HG02870 (cell line): ENCODE measurements at regions not wholly inside any gene's neighbourhood (a gene's known extent, or its start where the extent isn't known, plus 50 kb on each side); places are given as distances from the start of the nearest gene placed in this dataset.

Source experiments
- ATAC-seq: cut with Tn5 transposase; IDR thresholded peaks from one replicate; pipeline ENCODE4 v1.9.1; 2021; ENCODE audit warnings: mild to moderate bottlenecking, moderate library complexity; ENCODE audit not compliant: unreplicated experiment

DNA sequence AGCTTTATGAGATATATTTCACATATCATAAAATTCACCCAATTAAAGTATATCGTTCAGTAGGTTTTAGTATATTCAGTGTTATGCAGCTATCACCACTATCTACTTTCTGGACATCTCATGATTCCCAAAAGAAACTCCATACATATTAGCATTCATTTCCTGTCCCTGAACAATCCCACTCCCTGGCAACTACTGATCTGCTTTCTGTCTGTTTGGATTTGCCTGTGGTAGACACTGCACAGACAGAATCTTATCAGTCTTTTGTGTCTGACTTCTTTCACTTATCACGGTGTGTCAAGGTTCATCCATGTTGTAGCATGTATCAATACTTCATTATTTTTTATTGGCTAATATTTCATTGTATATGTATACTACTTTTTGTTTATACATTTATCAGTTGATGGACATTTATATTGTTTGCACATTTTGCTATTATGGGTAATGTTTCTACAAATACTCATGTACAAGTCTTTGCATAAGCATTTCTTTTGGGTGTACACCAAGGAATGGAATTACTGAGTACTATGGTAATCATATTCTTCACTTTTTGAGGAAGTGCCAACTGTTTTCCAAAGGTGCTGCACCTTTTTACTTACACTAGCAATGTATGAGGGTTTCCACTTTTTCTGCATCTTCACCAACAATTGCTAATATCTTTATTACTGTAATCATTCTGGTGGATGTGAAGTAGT is 373.9 kb downstream of the AASDHPPT start:
- no peak for ATAC-seq

DNA sequence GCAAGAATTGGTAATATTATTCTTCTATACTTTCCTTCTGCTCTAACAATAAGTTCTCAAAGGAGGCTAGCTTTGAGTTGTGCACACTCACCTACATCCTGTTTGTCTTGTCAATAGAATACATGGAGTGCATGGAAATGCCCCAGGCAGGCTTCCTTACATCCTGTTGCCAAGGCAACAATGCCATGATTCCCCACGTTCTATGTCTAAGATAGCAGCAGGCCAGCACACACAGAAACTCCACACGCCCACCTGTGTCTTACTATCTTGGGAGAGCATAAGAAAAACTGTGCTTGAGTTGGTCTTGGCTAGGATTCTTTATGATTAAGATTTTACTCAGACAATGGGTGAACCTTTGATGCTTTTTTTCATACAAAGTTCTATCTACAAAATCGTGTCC is 379.2 kb downstream of the AASDHPPT start:
- no peak for ATAC-seq

DNA sequence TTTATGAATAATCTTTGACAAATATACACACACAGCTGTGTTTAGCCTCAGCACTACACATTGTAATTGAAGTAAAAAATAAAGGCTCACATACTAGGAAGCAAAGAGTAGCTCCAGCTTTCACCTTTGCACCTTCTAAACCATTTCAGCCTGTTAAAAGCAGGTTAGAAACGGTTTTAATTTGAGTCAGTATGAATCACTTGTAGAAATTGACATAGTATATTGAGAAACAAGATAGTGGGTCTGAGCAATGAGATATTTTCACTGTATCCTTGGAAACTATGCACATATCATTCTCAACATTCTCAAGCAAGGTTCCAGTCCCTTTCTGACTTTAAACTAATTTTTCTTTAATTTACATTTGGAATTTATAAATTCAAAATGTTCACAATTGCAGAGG is 380.3 kb downstream of the AASDHPPT start:
- no peak for ATAC-seq

DNA sequence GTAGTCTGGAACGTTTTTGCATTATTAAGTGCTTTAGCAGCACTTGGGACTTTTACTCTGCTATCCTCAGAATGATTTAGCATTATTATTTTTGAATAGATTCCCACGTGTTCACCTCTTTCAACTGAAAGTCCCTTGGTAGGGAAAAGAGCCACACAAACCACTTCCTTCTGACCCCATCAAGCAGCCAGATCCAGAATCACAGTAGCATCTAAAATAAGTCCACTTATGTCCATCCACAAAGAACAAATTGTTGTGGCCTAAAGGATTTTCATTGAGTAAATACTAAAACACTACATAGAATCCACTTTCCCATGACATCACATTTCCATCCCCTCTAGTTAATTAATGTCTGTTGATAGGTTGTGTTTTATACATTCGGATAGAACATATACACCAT is 381.7 kb downstream of the AASDHPPT start:
- no peak for ATAC-seq

DNA sequence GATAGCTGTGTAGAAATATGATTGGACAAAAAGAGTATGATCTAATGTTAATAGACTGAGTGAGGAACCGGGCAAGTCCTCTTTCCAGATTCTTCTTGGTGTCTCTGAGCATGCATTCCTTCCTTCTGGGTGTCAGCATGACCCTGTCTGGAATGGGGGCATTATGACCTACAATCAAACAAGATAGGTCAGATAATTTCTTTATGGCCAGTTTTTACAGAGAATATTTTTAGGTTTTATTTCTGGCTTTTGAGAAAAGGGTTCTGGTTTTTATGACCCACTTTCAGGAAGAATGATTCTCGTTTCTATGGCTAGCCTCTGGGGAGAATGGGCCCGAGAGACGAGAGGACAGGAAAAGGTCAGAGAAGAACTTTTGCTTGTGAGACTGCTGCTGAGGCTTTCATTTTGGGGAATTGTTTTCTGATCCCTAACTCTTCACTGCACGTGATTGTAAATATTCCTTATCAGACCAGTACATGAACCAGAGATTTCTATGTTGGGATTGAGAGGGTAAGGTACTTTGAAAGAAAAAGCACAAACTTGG is 383.8 kb downstream of the AASDHPPT start:
- no peak for ATAC-seq

DNA sequence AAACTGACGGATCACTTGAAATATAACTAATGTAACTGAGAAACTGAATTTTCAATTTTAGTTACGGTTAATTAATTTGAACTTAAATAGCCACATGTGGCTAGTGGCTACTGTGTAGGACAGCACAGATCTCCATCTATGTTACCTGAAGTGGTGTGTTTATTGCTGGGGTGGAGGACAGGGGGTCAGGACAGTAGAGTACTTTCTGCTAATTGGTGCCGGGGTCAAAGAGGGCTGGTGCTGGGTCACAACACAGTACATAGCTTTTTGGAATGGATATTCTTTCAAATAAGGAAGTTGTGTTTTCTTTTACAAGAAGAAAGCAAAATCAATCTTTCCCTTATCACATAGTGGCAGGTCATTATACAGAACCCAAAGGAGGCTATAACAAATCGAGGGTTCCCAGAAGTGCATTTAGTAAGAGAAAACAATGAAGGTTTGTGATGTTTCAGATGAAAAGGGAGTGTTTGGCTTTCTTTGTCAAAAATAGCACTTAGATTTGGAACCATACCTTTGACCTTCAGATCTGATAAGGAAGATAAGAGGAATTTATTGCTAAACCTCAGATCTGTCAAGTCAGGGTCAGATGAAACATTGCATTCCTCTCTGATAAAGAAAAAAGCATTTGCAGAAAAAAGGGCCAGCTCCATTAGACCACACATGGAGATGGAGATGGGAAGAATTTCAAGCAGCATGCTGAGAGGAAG is 384.5 kb downstream of the AASDHPPT start:
- no peak for ATAC-seq

DNA sequence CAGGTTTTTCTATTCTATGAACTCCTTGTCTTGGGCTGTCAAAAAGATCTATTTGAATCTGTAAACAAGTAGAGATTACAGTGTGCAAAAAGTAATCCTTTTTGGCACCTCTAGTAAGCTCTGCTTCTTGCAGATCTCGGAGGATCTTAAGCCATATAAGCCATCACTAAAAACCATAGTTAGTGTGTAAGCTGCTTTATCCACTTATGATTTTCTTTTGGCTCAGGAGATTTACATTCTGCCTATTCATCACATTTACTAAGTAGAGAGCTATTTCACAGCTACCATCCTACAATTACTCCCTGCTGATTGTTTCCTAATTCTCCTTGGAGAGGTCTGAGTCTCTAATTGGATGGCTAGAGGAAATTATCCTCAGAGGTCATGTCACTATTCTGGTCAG is 385.7 kb downstream of the AASDHPPT start:
- ATAC-seq = no peak

DNA sequence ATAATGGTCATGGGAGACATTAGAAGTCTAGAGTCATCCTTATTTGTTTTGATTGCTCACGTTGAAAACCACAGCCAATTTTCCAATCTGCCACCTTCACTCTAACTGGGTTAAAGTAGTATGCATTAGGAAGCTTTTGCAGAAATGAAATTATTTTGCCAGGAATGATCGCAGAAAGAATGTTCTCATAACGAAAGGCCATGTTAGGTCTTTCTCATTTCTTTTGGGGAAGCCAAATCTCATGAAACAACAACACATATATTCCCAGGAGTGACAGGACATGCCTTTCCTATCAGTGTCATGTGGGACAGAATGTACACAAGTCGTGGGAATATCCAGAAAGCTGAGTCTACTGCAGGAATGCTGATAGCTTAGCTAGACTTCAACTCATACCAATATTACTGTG is 386.3 kb downstream of the AASDHPPT start:
- ATAC-seq = no peak

DNA sequence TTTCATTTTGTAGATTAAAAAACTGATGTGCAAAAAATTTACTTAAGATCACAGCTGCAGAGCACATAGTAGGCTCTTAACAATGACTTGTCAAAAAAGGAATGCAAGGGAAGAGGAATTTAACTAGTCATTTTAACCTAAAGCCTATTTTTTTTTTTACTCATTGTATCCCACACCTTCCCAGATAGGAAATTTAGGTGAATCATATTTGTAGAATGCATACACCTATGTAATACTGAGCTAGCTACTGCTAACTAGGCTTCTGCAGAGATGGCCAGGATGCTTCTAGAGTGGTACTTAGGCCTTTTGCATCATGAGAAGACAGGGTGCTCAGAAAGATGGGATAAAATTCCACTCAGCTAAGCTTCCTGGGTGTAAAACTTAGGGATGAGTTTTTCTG is 387.3 kb downstream of the AASDHPPT start:
- ATAC-seq = no peak

DNA sequence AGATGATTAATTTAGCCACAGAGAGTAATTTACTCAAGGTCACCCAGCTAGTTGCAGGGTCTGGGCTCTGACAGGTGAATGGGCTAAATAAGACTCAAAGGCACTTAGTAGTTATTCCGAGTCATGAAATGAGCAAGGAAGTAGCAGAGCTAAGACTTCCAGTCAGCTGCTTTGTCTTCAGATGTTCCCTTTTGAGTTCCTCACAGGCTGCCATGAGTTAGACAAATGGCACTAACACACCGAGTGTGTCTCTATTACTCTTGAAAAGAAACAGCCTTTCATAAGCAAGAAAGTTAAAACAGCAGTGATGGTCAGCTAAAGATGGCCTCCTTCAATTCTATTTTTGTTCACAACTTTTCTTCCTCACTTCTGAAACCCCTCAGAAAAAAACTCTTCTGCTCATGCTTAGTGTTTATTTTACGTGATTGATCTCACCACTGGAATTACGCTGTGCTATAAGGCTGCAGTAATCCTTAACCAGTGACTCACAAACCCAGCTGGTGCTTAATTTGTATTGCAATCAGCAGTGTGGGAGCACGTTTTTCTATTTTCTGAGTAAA is 389.1 kb downstream of the AASDHPPT start:
- ATAC-seq = no peak

DNA sequence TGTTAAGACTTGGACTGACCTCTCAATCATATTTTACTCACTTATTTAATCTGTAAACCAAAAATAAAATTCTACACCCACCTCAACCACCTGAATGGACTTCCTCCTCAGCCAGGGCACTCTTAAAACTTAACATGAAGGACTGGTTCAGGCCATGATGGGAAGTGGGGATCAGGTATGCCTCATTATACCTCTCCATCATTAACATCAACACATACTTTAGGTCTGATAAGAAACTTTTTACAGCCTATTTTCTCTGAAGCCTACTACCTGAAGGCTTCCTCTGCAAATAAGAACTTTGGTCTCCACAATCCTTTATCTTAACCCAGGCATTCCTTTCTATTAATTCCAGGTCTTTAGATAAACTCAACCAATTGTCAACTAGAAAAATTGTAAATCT is 390.0 kb downstream of the AASDHPPT start:
- ATAC-seq = no peak

DNA sequence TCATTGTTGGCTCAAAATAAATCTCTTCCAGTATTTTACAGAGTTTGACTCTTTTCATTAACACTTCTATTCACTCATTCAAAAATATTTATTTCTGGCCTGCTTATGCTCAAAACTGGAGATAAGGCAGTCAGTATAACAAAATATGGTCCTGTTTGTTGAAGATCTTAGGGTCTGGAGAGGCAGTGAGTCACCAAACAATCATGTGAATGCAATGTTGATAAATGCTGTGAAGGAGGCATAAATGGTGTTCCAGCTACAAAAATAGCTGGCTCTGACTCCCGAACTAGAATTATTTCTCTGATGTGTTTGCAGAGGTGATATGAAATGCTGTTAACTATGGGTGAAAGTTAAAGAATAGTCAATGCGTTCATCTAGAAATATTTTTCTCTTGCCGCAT is 390.6 kb downstream of the AASDHPPT start:
- ATAC-seq = no peak

DNA sequence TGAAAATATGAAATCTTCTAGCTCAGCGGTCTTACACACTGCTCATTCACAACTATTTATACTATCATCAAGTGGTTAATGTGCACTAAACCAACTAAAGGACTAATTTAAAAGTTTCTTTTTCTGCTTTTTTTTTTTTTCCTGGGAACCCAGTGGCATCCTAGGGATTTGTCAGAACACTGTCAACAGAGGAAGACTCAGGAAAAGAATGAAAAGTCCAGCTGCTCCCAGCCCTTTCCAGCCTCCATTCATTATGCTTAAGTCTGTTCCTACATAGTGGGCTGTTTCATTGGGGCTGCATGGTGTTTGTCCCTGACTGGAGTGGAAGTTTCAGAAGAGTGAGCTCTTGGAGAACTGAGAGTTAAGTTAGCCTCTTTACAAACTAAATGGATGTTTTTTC is 391.1 kb downstream of the AASDHPPT start:
- no peak for ATAC-seq

DNA sequence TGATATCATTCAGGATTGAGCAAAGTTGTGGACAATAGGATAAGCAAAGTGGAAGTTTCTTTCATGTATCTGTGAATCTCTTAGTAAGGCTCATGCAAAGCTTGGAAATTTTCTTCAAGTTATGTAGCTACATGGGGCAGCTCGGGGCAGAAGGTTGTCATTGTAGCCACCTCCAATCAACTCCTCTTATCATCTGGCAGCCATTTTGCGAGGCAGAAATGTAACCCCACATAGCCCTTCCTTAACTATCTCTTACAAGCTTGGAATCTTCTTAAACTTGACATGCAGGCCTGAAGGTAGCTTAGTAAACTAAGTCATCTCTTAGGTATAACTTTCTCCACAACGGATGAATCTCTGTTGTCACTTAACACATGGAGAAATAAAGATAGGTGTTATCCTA is 392.8 kb downstream of the AASDHPPT start:
- ATAC-seq = no peak

DNA sequence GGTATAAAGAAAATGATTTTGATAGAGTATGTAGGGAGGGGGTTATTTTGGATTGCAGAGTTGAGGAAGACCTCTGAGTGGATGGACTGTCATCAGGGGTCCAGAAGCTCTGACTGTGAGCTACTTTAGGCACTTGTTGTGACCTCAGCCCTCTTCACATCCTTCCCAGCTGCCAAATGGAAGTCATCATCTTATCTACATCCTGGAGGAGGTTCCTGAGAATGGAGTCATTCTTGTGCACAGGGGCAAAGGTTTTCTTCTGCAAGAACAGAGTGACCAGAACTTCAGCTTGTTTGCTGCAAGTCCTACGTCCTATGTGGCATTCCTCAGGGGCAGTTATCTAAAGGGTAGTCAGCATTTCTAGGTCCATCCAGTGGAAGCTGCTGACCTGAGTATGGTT is 393.8 kb downstream of the AASDHPPT start:
- ATAC-seq = no peak

DNA sequence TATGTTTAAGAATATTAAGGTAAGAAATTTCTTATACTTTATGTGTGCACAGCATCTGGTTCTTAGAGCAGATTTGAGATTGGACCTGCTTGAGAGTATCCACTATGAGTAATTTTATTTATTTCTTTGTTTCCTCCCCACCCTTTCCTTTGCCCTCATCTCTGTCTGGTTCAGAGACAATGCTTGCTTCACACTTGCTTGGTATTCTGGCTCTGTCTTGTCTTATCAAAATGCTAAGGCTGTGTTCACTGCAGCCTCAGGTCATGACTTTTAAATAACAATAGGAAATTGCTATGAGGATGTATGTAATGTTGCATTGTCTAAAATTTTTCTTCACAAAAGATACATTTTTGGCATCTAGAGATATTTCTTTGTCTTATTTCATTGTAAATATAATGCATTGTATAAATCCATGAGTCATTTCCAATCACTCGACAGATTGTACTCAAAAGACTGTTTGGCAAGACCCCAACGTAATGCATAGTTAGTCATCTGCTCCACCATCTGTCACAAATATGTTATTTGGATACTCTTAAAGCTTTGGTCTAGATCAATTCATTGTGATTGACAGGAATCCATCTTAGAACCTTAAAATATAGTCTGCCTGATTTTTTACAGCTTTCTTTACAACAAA is 395.7 kb downstream of the AASDHPPT start:
- no peak for ATAC-seq

DNA sequence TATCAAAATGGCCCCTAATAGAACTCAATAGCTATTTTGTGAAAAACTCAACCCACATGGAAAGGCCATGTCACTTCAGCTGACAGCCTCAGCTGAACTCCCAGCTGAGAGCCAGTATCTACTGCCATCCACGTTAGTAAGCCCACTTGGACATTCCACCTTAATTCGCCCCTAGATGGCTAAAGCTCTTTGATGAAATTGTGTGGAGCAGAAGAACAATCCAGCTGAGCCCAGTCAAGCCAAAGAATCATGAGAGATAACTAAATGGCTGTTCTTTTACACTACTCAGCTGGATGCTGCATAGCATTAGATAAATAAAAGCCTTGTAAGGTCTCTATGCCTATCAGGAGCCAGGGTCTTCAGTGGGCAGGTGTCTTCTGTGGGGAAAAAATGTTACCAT is 396.8 kb downstream of the AASDHPPT start:
- ATAC-seq = no peak

DNA sequence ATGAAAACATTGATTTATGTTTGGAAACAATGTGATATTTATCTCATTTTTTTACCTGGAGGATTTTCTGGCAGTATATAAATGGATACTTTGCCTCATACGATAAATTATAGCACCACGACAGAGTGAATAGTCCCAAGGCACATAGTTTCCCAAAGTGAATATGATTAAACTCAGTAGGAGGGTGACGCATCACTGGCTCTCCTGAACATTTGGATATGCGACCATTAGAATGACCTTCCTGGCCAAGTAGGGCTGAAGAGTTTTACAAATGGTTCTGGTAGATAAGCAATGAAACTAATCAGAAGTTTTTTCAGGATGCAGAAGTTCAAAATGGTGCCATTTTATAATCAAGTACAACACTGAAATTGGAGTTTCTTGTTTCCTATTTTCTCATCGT is 397.7 kb downstream of the AASDHPPT start:
- ATAC-seq = no peak

DNA sequence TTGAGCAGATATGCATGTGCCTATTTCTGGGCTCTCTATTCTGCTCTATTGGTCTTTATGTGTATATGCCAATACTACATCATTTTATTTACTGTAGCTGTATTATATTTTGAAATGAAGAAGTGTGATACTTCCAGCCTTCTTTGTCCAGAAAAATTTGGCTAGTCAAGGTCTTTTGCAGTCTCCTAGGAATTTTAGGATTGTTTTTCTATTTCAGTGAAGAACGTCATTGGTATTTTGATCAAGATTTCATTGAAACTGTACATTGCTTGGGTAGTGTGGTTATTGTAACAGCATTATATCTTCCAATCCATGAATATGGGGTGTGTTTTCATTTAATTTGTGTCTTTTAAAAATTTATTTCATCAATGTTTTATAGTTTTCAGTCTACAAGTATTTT is 400.3 kb downstream of the AASDHPPT start:
- ATAC-seq = no peak

DNA sequence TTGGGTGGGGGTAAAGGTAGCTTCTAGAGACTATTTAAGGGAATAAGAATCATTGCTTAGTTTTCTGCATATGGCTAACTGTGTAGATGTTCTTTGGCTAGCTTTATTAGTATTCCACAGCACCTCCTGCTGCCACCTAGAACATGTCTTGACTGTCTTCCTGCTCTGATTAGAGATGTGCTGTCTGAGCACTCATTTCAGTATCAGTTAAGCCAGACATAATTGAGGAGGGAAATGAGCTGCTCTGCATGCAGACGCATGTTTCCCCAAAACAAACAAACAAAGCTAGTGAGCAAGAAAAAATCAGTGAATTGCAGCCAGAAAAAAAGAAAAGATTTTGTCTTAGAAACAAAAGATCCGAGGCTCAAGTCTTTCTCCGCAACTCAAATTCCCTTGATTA is 402.2 kb downstream of the AASDHPPT start:
- no peak for ATAC-seq

DNA sequence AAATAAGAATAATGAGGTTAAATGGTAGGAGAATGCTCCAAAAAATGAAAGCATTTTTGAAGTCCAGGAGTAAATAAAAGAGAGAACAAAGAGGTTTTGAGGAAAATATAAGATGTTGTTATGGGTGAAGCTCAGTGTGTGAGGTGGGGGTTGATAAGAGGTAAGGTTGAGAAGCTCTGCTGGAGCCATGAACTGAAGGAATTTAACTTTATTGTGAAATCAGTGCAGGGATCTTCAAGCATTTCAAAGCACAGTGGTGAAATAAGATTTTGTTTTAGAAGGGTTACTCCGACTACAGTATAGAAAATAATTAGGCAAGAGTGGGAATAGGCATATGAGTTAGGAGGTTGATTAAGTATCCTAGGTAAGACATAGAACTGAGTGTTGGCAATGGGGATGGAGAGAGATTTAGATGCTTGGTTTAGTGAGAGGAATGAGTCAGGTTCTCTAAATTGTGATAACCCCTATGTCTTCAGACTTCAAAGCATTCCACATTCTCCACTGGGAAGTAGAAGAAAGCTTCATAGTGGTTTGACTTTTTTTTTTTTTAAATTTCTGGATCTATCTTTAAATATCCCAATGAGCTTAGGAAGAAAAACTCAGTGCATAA is 403.2 kb downstream of the AASDHPPT start:
- ATAC-seq = no peak
